Body of pancreas (tissue), 4 donors: ENCODE measurements at regions not wholly inside any gene's neighbourhood (a gene's known extent, or its start where the extent isn't known, plus 50 kb on each side); places are given as distances from the start of the nearest gene placed in this dataset.

Source experiments
- POLR2A ChIP-seq, 3 donors: fragments of 450-650 bp; IDR thresholded peaks; one replicate each; pipeline ENCODE4 v1.6.1; 2016; ENCODE audit warnings: antibody characterized with exemption in 3 of 3, mild to moderate bottlenecking in 2 of 3
- TF ChIP-seq, protein P1 (sequence below), 7 experiments: fragments of 450-650 bp in 4 of 7; fragments of 200-600 bp in 3 of 7; sonication (generic) in 3 of 7; IDR thresholded peaks; one replicate each; pipeline ENCODE4 v1.5.1; 2016 to 2019; ENCODE audit warnings: antibody characterized with exemption in 7 of 7

DNA sequence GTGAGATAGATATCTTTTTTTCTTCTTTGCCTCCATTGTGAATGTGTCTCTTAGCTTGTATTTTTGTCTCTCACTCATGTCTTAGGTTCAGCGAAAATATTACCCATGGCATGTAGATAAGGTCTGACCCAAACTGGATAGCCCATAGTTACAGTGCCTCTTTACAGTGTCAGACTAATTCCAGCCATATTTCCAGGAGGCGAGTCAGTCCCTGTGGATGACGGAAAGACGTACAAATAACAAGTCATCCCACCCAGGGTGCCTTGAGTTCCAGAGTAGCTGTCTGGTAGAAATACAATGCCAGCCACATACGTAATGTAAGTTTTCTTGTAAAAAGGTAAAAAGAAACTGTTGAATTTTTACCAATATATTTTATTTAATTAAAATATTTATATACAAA, 157.3 kb downstream of the ZNF281 start:
- TF ChIP-seq, protein P1, sequence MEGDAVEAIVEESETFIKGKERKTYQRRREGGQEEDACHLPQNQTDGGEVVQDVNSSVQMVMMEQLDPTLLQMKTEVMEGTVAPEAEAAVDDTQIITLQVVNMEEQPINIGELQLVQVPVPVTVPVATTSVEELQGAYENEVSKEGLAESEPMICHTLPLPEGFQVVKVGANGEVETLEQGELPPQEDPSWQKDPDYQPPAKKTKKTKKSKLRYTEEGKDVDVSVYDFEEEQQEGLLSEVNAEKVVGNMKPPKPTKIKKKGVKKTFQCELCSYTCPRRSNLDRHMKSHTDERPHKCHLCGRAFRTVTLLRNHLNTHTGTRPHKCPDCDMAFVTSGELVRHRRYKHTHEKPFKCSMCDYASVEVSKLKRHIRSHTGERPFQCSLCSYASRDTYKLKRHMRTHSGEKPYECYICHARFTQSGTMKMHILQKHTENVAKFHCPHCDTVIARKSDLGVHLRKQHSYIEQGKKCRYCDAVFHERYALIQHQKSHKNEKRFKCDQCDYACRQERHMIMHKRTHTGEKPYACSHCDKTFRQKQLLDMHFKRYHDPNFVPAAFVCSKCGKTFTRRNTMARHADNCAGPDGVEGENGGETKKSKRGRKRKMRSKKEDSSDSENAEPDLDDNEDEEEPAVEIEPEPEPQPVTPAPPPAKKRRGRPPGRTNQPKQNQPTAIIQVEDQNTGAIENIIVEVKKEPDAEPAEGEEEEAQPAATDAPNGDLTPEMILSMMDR (IDR thresholded peaks at IDR 0.05) = no peak
- no peak for TF ChIP-seq POLR2A (IDR thresholded peaks at IDR 0.05)
